GM18873 (cell line): ENCODE measurements at regions not wholly inside any gene's neighbourhood (a gene's known extent, or its start where the extent isn't known, plus 50 kb on each side); places are given as distances from the start of the nearest gene placed in this dataset.

ENCODE experiments used
- ATAC-seq: cut with Tn5 transposase; IDR thresholded peaks from one replicate; pipeline ENCODE4 v1.9.1; 2021; ENCODE audit warnings: mild to moderate bottlenecking, moderate library complexity, moderate number of reproducible peaks; ENCODE audit not compliant: unreplicated experiment, low FRiP score

- no peak for ATAC-seq
Observed at GRCh38 chrX:4935401-4935800, 1222.0 kb upstream of the PRKX start.

GRCh38 chrX:4932790-4933189, 1219.3 kb upstream of the PRKX start:
- ATAC-seq = no peak

GRCh38 chrX:4930426-4930825, 1217.0 kb upstream of the PRKX start:
- no peak for ATAC-seq

- ATAC-seq = no peak
Observed at GRCh38 chrX:4925911-4926310, 1212.5 kb upstream of the PRKX start.

- no peak for ATAC-seq
Observed at GRCh38 chrX:4909348-4909747, 1195.9 kb upstream of the PRKX start.

- no peak for ATAC-seq
Observed at GRCh38 chrX:4905576-4905975, 1192.1 kb upstream of the PRKX start.

GRCh38 chrX:4881277-4881676, 1167.8 kb upstream of the PRKX start:
- no peak for ATAC-seq

- no peak for ATAC-seq
Observed at GRCh38 chrX:4878640-4879039, 1165.2 kb upstream of the PRKX start.

GRCh38 chrX:4876268-4876667, 1162.8 kb upstream of the PRKX start:
- no peak for ATAC-seq

GRCh38 chrX:4851534-4851933, 1138.1 kb upstream of the PRKX start:
- ATAC-seq = no peak

GRCh38 chrX:4850312-4850711, 1136.9 kb upstream of the PRKX start:
- no peak for ATAC-seq

- ATAC-seq = no peak
Observed at GRCh38 chrX:4844376-4844775, 1130.9 kb upstream of the PRKX start.

GRCh38 chrX:4841216-4841745, 1127.8 kb upstream of the PRKX start:
- ATAC-seq = no peak

GRCh38 chrX:4831574-4831973, 1118.1 kb upstream of the PRKX start:
- ATAC-seq = no peak

- no peak for ATAC-seq
Observed at GRCh38 chrX:4830880-4831557, 1117.6 kb upstream of the PRKX start.

- ATAC-seq = no peak
Observed at GRCh38 chrX:4825550-4825949, 1112.1 kb upstream of the PRKX start.

GRCh38 chrX:4809571-4809970, 1096.1 kb upstream of the PRKX start:
- no peak for ATAC-seq

- no peak for ATAC-seq
Observed at GRCh38 chrX:4805502-4805901, 1092.1 kb upstream of the PRKX start.

GRCh38 chrX:4800756-4801155, 1087.3 kb upstream of the PRKX start:
- no peak for ATAC-seq

GRCh38 chrX:4787971-4788370, 1074.5 kb upstream of the PRKX start:
- ATAC-seq = no peak

- ATAC-seq = no peak
Observed at GRCh38 chrX:4764888-4765287, 1051.4 kb upstream of the PRKX start.

GRCh38 chrX:4762196-4762595, 1048.7 kb upstream of the PRKX start:
- no peak for ATAC-seq
